ENCODE measurements at regions not wholly inside any gene's neighbourhood (a gene's known extent, or its start where the extent isn't known, plus 50 kb on each side); places are given as distances from the start of the nearest gene placed in this dataset.

DNA sequence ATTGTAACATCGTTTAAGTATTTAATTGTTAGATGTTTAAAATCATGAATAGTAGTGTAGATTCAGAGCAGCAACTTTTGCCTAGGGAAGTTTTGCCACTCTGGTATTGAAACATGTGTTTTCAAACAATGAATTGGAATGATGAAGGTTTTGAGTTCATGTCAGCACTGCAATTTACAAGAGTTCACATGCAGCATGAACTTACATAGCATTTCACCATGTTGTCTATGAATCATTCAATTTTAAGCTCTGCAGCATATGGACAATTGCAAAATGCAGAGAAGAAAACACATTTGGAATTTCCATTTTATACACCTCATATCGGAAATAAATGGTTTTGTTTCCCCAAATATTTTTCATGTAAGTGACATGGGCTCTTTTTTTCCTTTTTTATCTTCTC lies 170.7 kb upstream of the CDKN3 start:
- Histone ChIP-seq H3K9ac (ENCODE audit: low read depth, low read length) (no peak overlapping the region), H3K27me3 (ENCODE audit: control insufficient read depth, insufficient read depth, low read length) (peaks cover 29% of the 10 kb centered on the region), H3K36me3 (ENCODE audit: control insufficient read depth, insufficient read depth, low read length) (no peaks in the 10 kb centered on the region), H3K4me3 (ENCODE audit: low read depth, low read length) (no peak overlapping the region), H3K27ac (ENCODE audit: low read depth, low read length) (no peak overlapping the region), H3K9me3 (ENCODE audit: control insufficient read depth, insufficient read depth, low read length) (no peaks in the 10 kb centered on the region), H3K4me1 (ENCODE audit: control insufficient read depth, insufficient read depth, low read length) (peaks cover 17% of the 10 kb centered on the region)

DNA sequence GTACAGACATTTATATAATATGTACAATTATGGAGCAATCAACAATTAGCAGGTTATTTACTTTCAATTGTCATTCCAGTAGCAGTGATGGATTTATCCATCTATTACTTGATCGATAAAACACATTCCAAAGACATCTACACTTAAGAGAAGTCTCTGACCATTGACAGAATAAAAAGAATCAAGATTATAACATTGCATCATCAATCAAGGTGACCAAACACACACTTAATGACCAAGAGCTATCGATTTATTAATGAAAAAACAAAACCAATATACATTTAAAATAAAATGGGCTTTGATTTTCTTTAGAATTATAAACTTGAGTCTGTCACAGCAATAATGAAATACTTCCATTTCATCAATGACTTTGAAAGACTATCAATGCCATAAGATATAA lies 170.2 kb upstream of the CDKN3 start:
- Histone ChIP-seq H3K27me3 (ENCODE audit: control insufficient read depth, insufficient read depth, low read length) (peaks cover 25% of the 10 kb centered on the region), H3K36me3 (ENCODE audit: control insufficient read depth, insufficient read depth, low read length) (no peaks in the 10 kb centered on the region), H3K4me1 (ENCODE audit: control insufficient read depth, insufficient read depth, low read length) (peaks cover 12% of the 10 kb centered on the region), H3K4me3 (ENCODE audit: low read depth, low read length) (no peak overlapping the region), H3K9ac (ENCODE audit: low read depth, low read length) (no peak overlapping the region), H3K9me3 (ENCODE audit: control insufficient read depth, insufficient read depth, low read length) (no peaks in the 10 kb centered on the region), H3K27ac (ENCODE audit: low read depth, low read length) (no peak overlapping the region)

- Histone ChIP-seq H3K9me3 (ENCODE audit: control insufficient read depth, insufficient read depth, low read length) (no peaks in the 10 kb centered on the region), H3K27me3 (ENCODE audit: control insufficient read depth, insufficient read depth, low read length) (no peaks in the 10 kb centered on the region), H3K4me1 (ENCODE audit: control insufficient read depth, insufficient read depth, low read length) (no peaks in the 10 kb centered on the region), H3K4me3 (ENCODE audit: low read depth, low read length) (no peak overlapping the region), H3K36me3 (ENCODE audit: control insufficient read depth, insufficient read depth, low read length) (no peaks in the 10 kb centered on the region), H3K9ac (ENCODE audit: low read depth, low read length) (no peak overlapping the region), H3K27ac (ENCODE audit: low read depth, low read length) (no peak overlapping the region)
Observed at GRCh38 chr14:54229136-54229535, 167.7 kb upstream of the CDKN3 start.

DNA sequence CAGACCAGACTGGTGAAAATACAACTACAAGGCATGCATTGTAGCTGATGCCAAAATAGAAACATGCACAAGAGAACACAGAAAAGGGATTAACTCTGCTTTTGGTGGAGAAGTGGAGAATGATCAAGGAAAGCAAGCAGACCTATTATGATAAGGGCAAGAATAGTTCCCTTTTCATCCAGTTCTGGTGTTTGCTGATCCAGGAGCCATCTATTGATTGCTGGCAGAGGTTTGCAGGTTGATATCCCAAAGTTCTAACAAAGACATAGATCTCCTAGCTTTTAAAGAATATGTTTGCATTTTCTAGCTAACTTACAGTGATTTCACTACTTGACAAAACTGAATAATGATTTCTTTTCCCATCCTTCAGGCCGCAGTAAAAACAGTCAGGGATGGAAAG lies 166.2 kb upstream of the CDKN3 start:
- Histone ChIP-seq H3K4me1 (ENCODE audit: control insufficient read depth, insufficient read depth, low read length) (no peaks in the 10 kb centered on the region), H3K9me3 (ENCODE audit: control insufficient read depth, insufficient read depth, low read length) (no peaks in the 10 kb centered on the region), H3K4me3 (ENCODE audit: low read depth, low read length) (no peak overlapping the region), H3K36me3 (ENCODE audit: control insufficient read depth, insufficient read depth, low read length) (no peaks in the 10 kb centered on the region), H3K27me3 (ENCODE audit: control insufficient read depth, insufficient read depth, low read length) (no peaks in the 10 kb centered on the region), H3K27ac (ENCODE audit: low read depth, low read length) (no peak overlapping the region), H3K9ac (ENCODE audit: low read depth, low read length) (no peak overlapping the region)

- no peaks in the 10 kb centered on the region for H3K27me3 ChIP-seq (ENCODE audit: control insufficient read depth, insufficient read depth, low read length)
- no peaks in the 10 kb centered on the region for H3K36me3 ChIP-seq (ENCODE audit: control insufficient read depth, insufficient read depth, low read length)
- H3K27ac ChIP-seq (ENCODE audit: low read depth, low read length): no peak overlapping the region
- H3K9me3 ChIP-seq (ENCODE audit: control insufficient read depth, insufficient read depth, low read length): no peaks in the 10 kb centered on the region
- H3K9ac ChIP-seq (ENCODE audit: low read depth, low read length): no peak overlapping the region
- H3K4me3 ChIP-seq (ENCODE audit: low read depth, low read length): no peak overlapping the region
- H3K4me1 ChIP-seq (ENCODE audit: control insufficient read depth, insufficient read depth, low read length): no peaks in the 10 kb centered on the region
Observed at GRCh38 chr14:54232735-54233134, 164.1 kb upstream of the CDKN3 start.

DNA sequence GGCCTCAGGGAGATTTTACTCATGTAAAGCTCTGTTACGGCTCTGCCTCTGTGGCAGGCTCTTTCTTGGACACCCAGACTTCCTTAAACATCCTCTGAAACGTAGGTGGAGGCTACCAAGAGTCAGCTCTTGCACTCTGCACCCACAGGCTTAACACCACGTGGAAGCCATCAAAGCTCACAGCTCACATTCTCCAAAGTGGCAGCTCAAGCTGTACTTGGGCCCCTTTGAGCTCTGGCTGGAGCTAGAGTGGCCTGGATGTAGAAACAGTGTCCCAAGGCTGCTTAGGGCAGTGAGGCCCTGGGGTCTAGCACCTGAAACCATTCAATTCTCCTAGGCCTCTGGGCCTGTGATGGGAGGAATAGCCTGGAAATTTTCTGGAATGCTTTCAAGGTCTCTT lies 155.3 kb upstream of the CDKN3 start:
- no peaks in the 10 kb centered on the region for H3K4me1 ChIP-seq (ENCODE audit: control insufficient read depth, insufficient read depth, low read length)
- H3K27ac ChIP-seq (ENCODE audit: low read depth, low read length): no peak overlapping the region
- peaks cover 19% of the 10 kb centered on the region for H3K9me3 ChIP-seq (ENCODE audit: control insufficient read depth, insufficient read depth, low read length)
- no peak overlapping the region for H3K4me3 ChIP-seq (ENCODE audit: low read depth, low read length)
- no peaks in the 10 kb centered on the region for H3K27me3 ChIP-seq (ENCODE audit: control insufficient read depth, insufficient read depth, low read length)
- H3K36me3 ChIP-seq (ENCODE audit: control insufficient read depth, insufficient read depth, low read length): no peaks in the 10 kb centered on the region
- no peak overlapping the region for H3K9ac ChIP-seq (ENCODE audit: low read depth, low read length)

- H3K27me3 ChIP-seq (ENCODE audit: control insufficient read depth, insufficient read depth, low read length): no peaks in the 10 kb centered on the region; the same call in 1 of the 2 replicates
Observed at GRCh38 chr14:54251356-54251755, 145.5 kb upstream of the CDKN3 start.

GRCh38 chr14:54252072-54252730 lies 144.6 kb upstream of the CDKN3 start:
- Histone ChIP-seq H3K27me3 (ENCODE audit: control insufficient read depth, insufficient read depth, low read length) (no peaks in the 10 kb centered on the region; the same call in 1 of the 2 replicates), H3K4me3 (ENCODE audit: low read depth, low read length) (no peak overlapping the region), H3K9me3 (ENCODE audit: control insufficient read depth, insufficient read depth, low read length) (no peaks in the 10 kb centered on the region), H3K36me3 (ENCODE audit: control insufficient read depth, insufficient read depth, low read length) (no peaks in the 10 kb centered on the region), H3K9ac (ENCODE audit: low read depth, low read length) (no peak overlapping the region), H3K4me1 (ENCODE audit: control insufficient read depth, insufficient read depth, low read length) (0 out of 2 replicates have a peak, but pooled peaks cover 3% of the 10 kb centered on the region), H3K27ac (ENCODE audit: low read depth, low read length) (no peak overlapping the region)

More at GRCh38 chr14:54251356-54251755, 145.5 kb upstream of the CDKN3 start:
- Histone ChIP-seq H3K27ac (ENCODE audit: low read depth, low read length) (no peak overlapping the region), H3K9ac (ENCODE audit: low read depth, low read length) (no peak overlapping the region), H3K4me1 (ENCODE audit: control insufficient read depth, insufficient read depth, low read length) (no peaks in the 10 kb centered on the region), H3K4me3 (ENCODE audit: low read depth, low read length) (no peak overlapping the region), H3K36me3 (ENCODE audit: control insufficient read depth, insufficient read depth, low read length) (no peaks in the 10 kb centered on the region), H3K9me3 (ENCODE audit: control insufficient read depth, insufficient read depth, low read length) (no peaks in the 10 kb centered on the region)

DNA sequence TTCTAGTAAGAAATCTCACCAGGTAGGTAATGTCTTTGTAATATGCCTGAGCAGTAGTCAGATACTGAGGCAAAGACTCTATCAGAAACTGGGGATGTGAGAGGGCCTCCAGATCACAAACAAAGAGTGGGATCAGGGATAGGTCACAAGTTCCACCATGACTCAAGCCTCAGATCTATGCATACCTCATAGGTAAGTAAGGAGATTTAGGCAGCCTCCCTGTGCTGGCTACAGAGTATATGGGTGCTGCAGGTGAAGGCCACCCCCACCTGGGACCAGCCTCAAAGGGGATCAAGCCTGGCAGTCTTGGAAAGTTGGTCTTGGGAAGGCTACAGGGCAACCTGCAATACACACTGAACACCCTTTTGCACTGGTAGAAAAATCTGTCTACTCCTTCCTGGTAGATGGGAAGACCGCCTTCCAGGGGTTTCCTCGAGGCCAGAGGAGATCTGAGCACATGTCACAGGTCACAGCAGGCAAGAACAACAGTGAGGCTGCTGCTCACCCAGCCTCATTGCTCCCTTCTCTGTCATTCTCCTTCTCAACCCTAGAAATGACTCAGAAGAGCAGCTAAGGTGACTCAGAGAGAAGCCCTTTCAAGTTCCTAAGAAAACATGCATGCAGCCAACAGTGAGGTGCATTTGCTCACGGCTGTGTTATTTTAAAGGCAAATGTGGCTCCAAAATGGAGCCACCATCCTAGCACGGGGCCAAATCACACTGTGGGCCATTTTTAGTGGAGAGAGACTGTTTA lies 143.4 kb upstream of the CDKN3 start:
- Histone ChIP-seq H3K4me1 (ENCODE audit: control insufficient read depth, insufficient read depth, low read length) (peaks cover 9% of the 10 kb centered on the region; the same call in 1 of the 2 replicates), H3K9ac (ENCODE audit: low read depth, low read length) (no peak overlapping the region), H3K4me3 (ENCODE audit: low read depth, low read length) (no peak overlapping the region), H3K9me3 (ENCODE audit: control insufficient read depth, insufficient read depth, low read length) (no peaks in the 10 kb centered on the region), H3K27me3 (ENCODE audit: control insufficient read depth, insufficient read depth, low read length) (no peaks in the 10 kb centered on the region; the same call in 1 of the 2 replicates), H3K27ac (ENCODE audit: low read depth, low read length) (no peak overlapping the region), H3K36me3 (ENCODE audit: control insufficient read depth, insufficient read depth, low read length) (no peaks in the 10 kb centered on the region)

DNA sequence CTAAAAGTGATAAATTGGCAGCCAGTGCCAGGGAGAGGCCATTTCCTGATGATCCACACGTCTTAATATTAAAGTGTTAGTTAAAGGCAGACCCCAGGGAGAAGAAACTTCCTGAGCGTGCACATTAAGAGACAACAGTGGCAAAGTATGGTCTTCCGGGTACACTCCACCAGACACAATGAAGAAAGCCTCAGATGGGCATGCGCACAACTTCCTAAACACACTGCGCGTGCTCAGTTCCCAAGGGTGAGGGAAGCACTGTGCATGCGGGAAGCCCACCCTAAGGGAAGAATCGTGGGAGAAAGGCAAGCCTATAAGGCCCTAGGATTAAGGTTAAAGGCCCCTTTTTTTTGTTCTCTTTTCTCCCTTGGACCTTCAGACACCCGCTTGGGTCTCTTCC lies 140.7 kb upstream of the CDKN3 start:
- H3K36me3 ChIP-seq (ENCODE audit: control insufficient read depth, insufficient read depth, low read length): no peaks in the 10 kb centered on the region
- H3K27ac ChIP-seq (ENCODE audit: low read depth, low read length): no peak overlapping the region
- no peak overlapping the region for H3K9ac ChIP-seq (ENCODE audit: low read depth, low read length)
- H3K27me3 ChIP-seq (ENCODE audit: control insufficient read depth, insufficient read depth, low read length): no peaks in the 10 kb centered on the region; the same call in 1 of the 2 replicates
- H3K4me3 ChIP-seq (ENCODE audit: low read depth, low read length): no peak overlapping the region
- peaks cover 16% of the 10 kb centered on the region for H3K4me1 ChIP-seq (ENCODE audit: control insufficient read depth, insufficient read depth, low read length)
- no peaks in the 10 kb centered on the region for H3K9me3 ChIP-seq (ENCODE audit: control insufficient read depth, insufficient read depth, low read length)

DNA sequence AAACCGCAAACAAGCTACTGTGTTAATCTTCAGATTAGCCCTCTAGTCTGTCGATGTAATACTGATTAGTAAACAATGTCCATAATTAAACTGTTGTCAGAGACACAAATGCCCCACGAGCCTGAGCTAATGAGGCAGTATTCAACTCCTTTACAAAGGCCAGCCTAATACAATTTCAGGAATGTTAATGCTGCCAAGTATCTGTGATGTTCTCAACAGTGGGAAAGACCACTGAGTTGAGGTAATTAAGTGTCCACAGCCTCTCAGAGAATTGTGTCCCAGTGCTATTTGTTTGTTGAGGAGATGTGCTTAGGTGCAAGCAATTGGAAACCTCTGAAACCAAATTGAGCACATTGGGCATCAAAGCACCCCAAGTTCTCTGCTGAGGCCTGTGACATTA lies 139.4 kb upstream of the CDKN3 start:
- H3K4me1 ChIP-seq (ENCODE audit: control insufficient read depth, insufficient read depth, low read length): peaks cover 24% of the 10 kb centered on the region
- H3K27ac ChIP-seq (ENCODE audit: low read depth, low read length): peak overlapping the region; percentile 37
- H3K27me3 ChIP-seq (ENCODE audit: control insufficient read depth, insufficient read depth, low read length): no peaks in the 10 kb centered on the region; the same call in 1 of the 2 replicates
- H3K4me3 ChIP-seq (ENCODE audit: low read depth, low read length): no peak overlapping the region
- H3K36me3 ChIP-seq (ENCODE audit: control insufficient read depth, insufficient read depth, low read length): no peaks in the 10 kb centered on the region
- H3K9me3 ChIP-seq (ENCODE audit: control insufficient read depth, insufficient read depth, low read length): no peaks in the 10 kb centered on the region
- no peak overlapping the region for H3K9ac ChIP-seq (ENCODE audit: low read depth, low read length)

Measured in HUES48 (cell line).